H1 (cell line): ENCODE measurements at regions not wholly inside any gene's neighbourhood (a gene's known extent, or its start where the extent isn't known, plus 50 kb on each side); places are given as distances from the start of the nearest gene placed in this dataset.

Experiments used
- BRCA1 ChIP-seq: IDR thresholded peaks from 2 replicates; pipeline ENCODE4 v1.6.1; 2012; ENCODE audit warnings: low read depth, low read length, improper control_type of control experiment
- RBBP5 ChIP-seq: IDR thresholded peaks from 2 replicates; pipeline ENCODE4 v1.7.1; 2012; ENCODE audit warnings: low read depth, mild to moderate bottlenecking, inconsistent platforms, low read length, moderate library complexity, borderline replicate concordance

DNA sequence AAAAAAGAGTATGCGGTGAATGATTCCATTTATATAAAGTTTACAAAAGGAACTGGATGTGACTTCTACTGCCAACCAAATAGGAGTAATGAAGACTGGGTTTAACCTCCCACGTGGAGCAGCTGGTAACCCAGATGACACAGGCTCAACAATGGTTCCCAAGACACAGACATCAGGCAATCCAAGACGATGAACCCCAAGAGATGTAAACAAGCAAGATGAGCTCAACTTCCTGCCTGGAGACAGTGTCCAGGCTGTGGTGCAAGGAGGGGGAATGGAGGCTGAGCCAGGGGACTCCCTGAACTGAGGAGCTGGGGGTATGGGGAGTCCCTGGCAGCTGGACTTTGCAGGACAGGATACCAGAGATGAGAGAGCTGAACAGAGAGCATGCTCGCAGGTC lies 104.7 kb downstream of the LITAF start (continued):
- TF ChIP-seq BRCA1 (no peak), RBBP5 (no peak)
